Breast epithelium (tissue), 3 donors: ENCODE measurements at regions not wholly inside any gene's neighbourhood (a gene's known extent, or its start where the extent isn't known, plus 50 kb on each side); places are given as distances from the start of the nearest gene placed in this dataset.

Experiments used
- CTCF ChIP-seq, 3 donors: fragments of 450-650 bp; IDR thresholded peaks; one replicate each; pipeline ENCODE4 v1.5.1; 2016 to 2017; ENCODE audit warnings: antibody characterized with exemption in 3 of 3, mild to moderate bottlenecking in 3 of 3, moderate library complexity in 3 of 3
- POLR2A ChIP-seq: fragments of 450-650 bp; IDR thresholded peaks from one replicate; pipeline ENCODE4 v1.6.1; 2016; ENCODE audit warnings: antibody characterized with exemption, mild to moderate bottlenecking, moderate library complexity
- POLR2AphosphoS5 ChIP-seq, 3 donors: sonication (generic); formaldehyde crosslinking; IDR thresholded peaks; one replicate each; pipeline ENCODE4 v1.6.1; 2017; ENCODE audit warnings: antibody characterized with exemption in 3 of 3

- TF ChIP-seq POLR2A (no peak), CTCF (IDR thresholded peaks at IDR 0.05) (no peak), POLR2AphosphoS5 (IDR thresholded peaks at IDR 0.05) (no peak)
These were observed 352.7 kb downstream of the LRRC70 start for GRCh38 chr5:62931153-62931950.
